ENCODE measurements at regions not wholly inside any gene's neighbourhood (a gene's known extent, or its start where the extent isn't known, plus 50 kb on each side); places are given as distances from the start of the nearest gene placed in this dataset.

GRCh38 chr5:85843535-85843934 is 774.2 kb upstream of the COX7C start:
- no peak overlapping the region for H2AFZ ChIP-seq (ENCODE audit: low read length)
- CTCF ChIA-PET (ENCODE audit: partially characterized antibody) = no interaction called here
- DNase-seq (ENCODE audit: low read depth in 1 of 2, low spot score in 2 of 2) = no peak

More at GRCh38 chr5:85843535-85843934, 774.2 kb upstream of the COX7C start:
- Histone ChIP-seq H3K23ac (ENCODE audit: insufficient read length) (no peak overlapping the region), H2BK20ac (ENCODE audit: low read length) (no peak overlapping the region), H4K91ac (replicated peaks; ENCODE audit: insufficient read length, low read length) (no peak overlapping the region), H3K27ac (ENCODE audit: low read depth, low read length) (no peak overlapping the region), H2BK120ac (replicated peaks; ENCODE audit: low read depth, low read length) (no peak overlapping the region), H3K14ac (ENCODE audit: insufficient read length) (no peak overlapping the region), H3K4me3 (ENCODE audit: extremely low read depth in 1 of 4, insufficient read depth in 2 of 4, low read depth in 3 of 4, low read length in 4 of 4) (no peak overlapping the region), H3K18ac (ENCODE audit: extremely low read depth, low read length) (no peak overlapping the region), H3K56ac (replicated peaks; ENCODE audit: insufficient read length, low read depth, low read length) (no peak overlapping the region), H3K79me1 (ENCODE audit: low read depth, low read length) (no peaks in the 10 kb centered on the region), H3K4ac (replicated peaks; ENCODE audit: insufficient read length, low read depth, low read length) (no peak overlapping the region), H3K9ac (replicated peaks in 1 of 4; ENCODE audit: extremely low read depth in 1 of 4, low read depth in 3 of 4, low read length in 3 of 4) (no peak overlapping the region), H3K23me2 (ENCODE audit: low read depth, low read length) (no peaks in the 10 kb centered on the region; the same call in 1 of the 2 replicates), H3K4me1 (replicated peaks in 1 of 4; ENCODE audit: control insufficient read depth in 3 of 4, insufficient read depth in 4 of 4, low read length in 3 of 4) (no peaks in the 10 kb centered on the region), H2BK12ac (ENCODE audit: low read depth, low read length) (no peak overlapping the region), H4K5ac (ENCODE audit: insufficient read length, low read depth, low read length) (no peak overlapping the region), H3K27me3 (replicated peaks in 1 of 4; ENCODE audit: control insufficient read depth in 3 of 4, extremely low read depth in 1 of 4, insufficient read depth in 3 of 4, low read length in 3 of 4) (no peaks in the 10 kb centered on the region), H4K8ac (ENCODE audit: extremely low read depth, insufficient read depth, low read length) (no peak overlapping the region), H3K9me3 (ENCODE audit: insufficient read depth in 2 of 2, low read depth in 1 of 2, low read length in 1 of 2) (no peaks in the 10 kb centered on the region), H2BK15ac (ENCODE audit: low read length) (no peak overlapping the region), H3K4me2 (ENCODE audit: insufficient read depth in 1 of 2, low read depth in 2 of 2, low read length in 2 of 2) (no peak overlapping the region), H2BK5ac (ENCODE audit: low read depth, low read length) (no peak overlapping the region), H4K20me1 (replicated peaks in 1 of 2; ENCODE audit: control insufficient read depth in 1 of 2, insufficient read depth in 2 of 2, low read length in 2 of 2) (no peaks in the 10 kb centered on the region), H3K36me3 (ENCODE audit: control insufficient read depth in 2 of 4, insufficient read depth in 4 of 4, low read length in 3 of 4) (no peaks in the 10 kb centered on the region), H3K79me2 (ENCODE audit: control insufficient read depth in 1 of 2, insufficient read depth in 2 of 2, low read length in 2 of 2) (no peaks in the 10 kb centered on the region), H2AK5ac (ENCODE audit: low read depth, low read length) (no peak overlapping the region)
- POLR2A ChIA-PET (ENCODE audit: partially characterized antibody) = interaction anchor here (0.8 kb wide), 1 partner anchor 30 kb away, joined by 3 read pairs; no protein-coding TSS in a partner anchor
- TF ChIP-seq FOSL1 (IDR thresholded peaks at IDR 0.05; ENCODE audit: insufficient read depth, low read depth, low read length) = no peak
- no peak for TF ChIP-seq ZNF274 (IDR thresholded peaks at IDR 0.05; ENCODE audit: borderline replicate concordance, extremely low read depth, low read length)
- no peak for TF ChIP-seq PHF8 (conservative IDR thresholded peaks at IDR 0.05; ENCODE audit: low read depth, low read length)
- no peak for TF ChIP-seq POU5F1 (IDR thresholded peaks at IDR 0.05; ENCODE audit: low read depth, low read length)
- TF ChIP-seq ASH2L (IDR thresholded peaks at IDR 0.05; ENCODE audit: low read length) = no peak
- no peak for TF ChIP-seq YY1 (IDR thresholded peaks at IDR 0.05; ENCODE audit: low read depth, low read length)
- TF ChIP-seq SIN3A (conservative IDR thresholded peaks at IDR 0.05 in 1 of 2, IDR thresholded peaks at IDR 0.05 in 1 of 2; ENCODE audit: low read depth in 1 of 2, low read length in 2 of 2) = no peak
- TF ChIP-seq GABPA (IDR thresholded peaks at IDR 0.05; ENCODE audit: borderline replicate concordance, insufficient read depth, low read length) = no peak
- no peak for FAIRE-seq
- 90% methylated on average over 11 of the region's 11 CpGs; no CpG with 5 or more reads in 1 of the 2 experiments for WGBS, 2 experiments (ENCODE audit: extremely low coverage in 1 of 2, insufficient coverage in 1 of 2, insufficient read length in 1 of 2, insufficient replicate concordance in 2 of 2, low coverage in 1 of 2, low lambda C conversion rate in 2 of 2, missing lambda C conversion rate in 1 of 2)

Data from H1 (cell line).